ENCODE measurements at regions not wholly inside any gene's neighbourhood (a gene's known extent, or its start where the extent isn't known, plus 50 kb on each side); places are given as distances from the start of the nearest gene placed in this dataset.

DNA sequence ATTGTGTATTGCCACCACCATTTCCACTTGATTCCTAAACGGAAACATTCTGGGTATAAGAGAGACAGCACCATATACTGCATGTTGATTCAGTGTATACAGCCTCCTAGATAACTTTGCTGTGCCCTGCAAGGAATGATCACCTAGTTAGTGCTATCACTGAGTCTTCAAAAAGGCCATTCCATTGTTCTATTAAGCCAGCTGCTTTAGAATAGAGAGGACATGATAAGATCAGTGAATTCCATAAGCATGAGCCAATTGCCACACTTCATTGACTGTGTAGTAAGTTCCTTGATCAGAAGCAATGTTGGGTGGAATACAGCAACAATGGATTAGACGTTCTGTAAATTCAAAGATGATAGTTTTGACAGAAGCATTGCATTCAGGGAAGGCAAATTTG is 1047.3 kb downstream of the PCDH18 start:
- Histone ChIP-seq H3K9ac (ENCODE audit: low read length) (no peak overlapping the region), H3K9me3 (ENCODE audit: insufficient read depth, low read length) (no peaks in the 10 kb centered on the region), H3K36me3 (ENCODE audit: low read length) (no peaks in the 10 kb centered on the region), H4K20me1 (ENCODE audit: low read depth, low read length) (no peaks in the 10 kb centered on the region), H3K27me3 (ENCODE audit: low read length) (no peaks in the 10 kb centered on the region), H3K9me2 (replicated peaks; ENCODE audit: insufficient read depth, low read length) (no peaks in the 10 kb centered on the region), H3K4me2 (ENCODE audit: low read depth, low read length, poor library complexity, severe bottlenecking) (no peak overlapping the region), H3K79me2 (ENCODE audit: insufficient read depth, low read length) (no peaks in the 10 kb centered on the region), H3F3A (ENCODE audit: insufficient read depth) (no peaks in the 10 kb centered on the region), H3K27ac (ENCODE audit: low read depth, low read length) (no peak overlapping the region), H3K4me3 (ENCODE audit: insufficient read depth, low read length, poor library complexity, severe bottlenecking) (no peak overlapping the region), H2AFZ (ENCODE audit: low read depth, low read length, severe bottlenecking) (no peak overlapping the region)
- TF ChIP-seq EZH2phosphoT487 (conservative IDR thresholded peaks at IDR 0.05; ENCODE audit: low read length), result no peak
- TF ChIP-seq, protein P1, sequence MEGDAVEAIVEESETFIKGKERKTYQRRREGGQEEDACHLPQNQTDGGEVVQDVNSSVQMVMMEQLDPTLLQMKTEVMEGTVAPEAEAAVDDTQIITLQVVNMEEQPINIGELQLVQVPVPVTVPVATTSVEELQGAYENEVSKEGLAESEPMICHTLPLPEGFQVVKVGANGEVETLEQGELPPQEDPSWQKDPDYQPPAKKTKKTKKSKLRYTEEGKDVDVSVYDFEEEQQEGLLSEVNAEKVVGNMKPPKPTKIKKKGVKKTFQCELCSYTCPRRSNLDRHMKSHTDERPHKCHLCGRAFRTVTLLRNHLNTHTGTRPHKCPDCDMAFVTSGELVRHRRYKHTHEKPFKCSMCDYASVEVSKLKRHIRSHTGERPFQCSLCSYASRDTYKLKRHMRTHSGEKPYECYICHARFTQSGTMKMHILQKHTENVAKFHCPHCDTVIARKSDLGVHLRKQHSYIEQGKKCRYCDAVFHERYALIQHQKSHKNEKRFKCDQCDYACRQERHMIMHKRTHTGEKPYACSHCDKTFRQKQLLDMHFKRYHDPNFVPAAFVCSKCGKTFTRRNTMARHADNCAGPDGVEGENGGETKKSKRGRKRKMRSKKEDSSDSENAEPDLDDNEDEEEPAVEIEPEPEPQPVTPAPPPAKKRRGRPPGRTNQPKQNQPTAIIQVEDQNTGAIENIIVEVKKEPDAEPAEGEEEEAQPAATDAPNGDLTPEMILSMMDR (IDR thresholded peaks at IDR 0.05; ENCODE audit: insufficient read depth, low read length, poor library complexity, severe bottlenecking), result no peak

DNA sequence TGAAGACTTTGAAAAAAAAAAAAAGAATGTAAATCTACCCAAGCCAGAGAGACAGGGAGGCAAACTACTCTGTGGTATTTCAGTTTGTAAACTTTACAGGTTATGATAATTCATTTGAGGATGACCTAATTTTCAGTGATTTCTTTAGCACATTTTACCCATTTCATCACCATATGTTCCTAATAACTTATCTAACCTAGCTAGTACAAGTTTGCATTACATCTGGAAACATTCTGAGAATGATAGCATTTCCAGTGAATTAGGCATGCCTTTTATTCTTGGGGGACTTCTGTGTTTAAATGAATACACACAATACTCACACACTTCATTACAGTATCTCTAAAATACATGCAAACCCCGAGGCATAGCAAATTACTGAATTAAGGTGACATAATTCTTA is 1055.5 kb downstream of the PCDH18 start:
- Histone ChIP-seq H2AFZ (ENCODE audit: low read depth, low read length, severe bottlenecking) (peak overlapping the region; percentile 34), H3K9me3 (ENCODE audit: insufficient read depth, low read length) (no peaks in the 10 kb centered on the region), H3K4me2 (ENCODE audit: low read depth, low read length, poor library complexity, severe bottlenecking) (no peak overlapping the region), H3K27me3 (ENCODE audit: low read length) (no peaks in the 10 kb centered on the region), H3K9me2 (replicated peaks; ENCODE audit: insufficient read depth, low read length) (no peaks in the 10 kb centered on the region), H3K4me3 (ENCODE audit: insufficient read depth, low read length, poor library complexity, severe bottlenecking) (no peak overlapping the region), H3F3A (ENCODE audit: insufficient read depth) (no peaks in the 10 kb centered on the region), H3K79me2 (ENCODE audit: insufficient read depth, low read length) (no peaks in the 10 kb centered on the region), H3K27ac (ENCODE audit: low read depth, low read length) (no peak overlapping the region), H4K20me1 (ENCODE audit: low read depth, low read length) (no peaks in the 10 kb centered on the region), H3K36me3 (ENCODE audit: low read length) (no peaks in the 10 kb centered on the region), H3K9ac (ENCODE audit: low read length) (no peak overlapping the region)
- no peak for TF ChIP-seq EZH2phosphoT487 (conservative IDR thresholded peaks at IDR 0.05; ENCODE audit: low read length)
- TF ChIP-seq, protein P1 (IDR thresholded peaks at IDR 0.05; ENCODE audit: insufficient read depth, low read length, poor library complexity, severe bottlenecking), result no peak

DNA sequence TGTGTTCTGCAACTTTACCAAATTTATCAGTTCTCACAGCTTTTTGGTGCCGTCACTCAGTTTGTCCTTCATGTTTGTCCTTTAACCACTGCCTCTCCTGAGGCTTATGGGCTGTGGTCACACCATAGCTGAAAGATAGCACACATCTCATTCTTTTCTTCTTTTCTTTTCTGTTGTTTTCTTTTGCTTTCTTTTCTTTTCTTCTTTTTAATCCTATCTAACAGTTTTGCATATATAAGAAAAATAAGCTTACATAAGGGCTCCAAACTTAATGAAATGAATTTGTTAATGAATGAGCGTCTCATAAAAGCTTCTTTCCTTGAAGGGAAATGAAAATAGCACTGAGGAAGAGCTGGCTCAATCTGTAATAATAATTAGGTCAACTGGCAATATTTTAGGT is 1061.2 kb downstream of the PCDH18 start:
- Histone ChIP-seq H3K27ac (ENCODE audit: low read depth, low read length) (no peak overlapping the region), H3F3A (ENCODE audit: insufficient read depth) (no peaks in the 10 kb centered on the region), H2AFZ (ENCODE audit: low read depth, low read length, severe bottlenecking) (no peak overlapping the region), H3K4me2 (ENCODE audit: low read depth, low read length, poor library complexity, severe bottlenecking) (no peak overlapping the region), H3K9me3 (ENCODE audit: insufficient read depth, low read length) (no peaks in the 10 kb centered on the region), H3K36me3 (ENCODE audit: low read length) (no peaks in the 10 kb centered on the region), H3K27me3 (ENCODE audit: low read length) (no peaks in the 10 kb centered on the region), H3K4me3 (ENCODE audit: insufficient read depth, low read length, poor library complexity, severe bottlenecking) (no peak overlapping the region), H3K9ac (ENCODE audit: low read length) (no peak overlapping the region), H3K9me2 (replicated peaks; ENCODE audit: insufficient read depth, low read length) (no peaks in the 10 kb centered on the region), H4K20me1 (ENCODE audit: low read depth, low read length) (no peaks in the 10 kb centered on the region), H3K79me2 (ENCODE audit: insufficient read depth, low read length) (no peaks in the 10 kb centered on the region)
- no peak for TF ChIP-seq EZH2phosphoT487 (conservative IDR thresholded peaks at IDR 0.05; ENCODE audit: low read length)
- TF ChIP-seq, protein P1 (IDR thresholded peaks at IDR 0.05; ENCODE audit: insufficient read depth, low read length, poor library complexity, severe bottlenecking), result no peak

Measured in SU-DHL-6 (cell line).